ENCODE measurements at regions not wholly inside any gene's neighbourhood (a gene's known extent, or its start where the extent isn't known, plus 50 kb on each side); places are given as distances from the start of the nearest gene placed in this dataset.
"Not testable (repeated sequence)": the region's sequence is repeated elsewhere in the genome, so short reads cannot be mapped to it uniquely, and the experiment has no call there.

GRCh38 chr7:130850956-130851355 is 116.9 kb upstream of the KLF14 start:
- H3K36me3 ChIP-seq (ENCODE audit: control insufficient read depth, insufficient read depth, low read length) = no peaks in the 10 kb centered on the region
- DNase-seq (ENCODE audit: low read depth) = no peak
- no peak for TF ChIP-seq CTCF (IDR thresholded peaks at IDR 0.05; ENCODE audit: insufficient read depth, low read length, poor library complexity, severe bottlenecking)
- no peak overlapping the region for H3K4me3 ChIP-seq (ENCODE audit: low read depth, low read length)
- H3K27me3 ChIP-seq (ENCODE audit: control insufficient read depth, insufficient read depth, low read length) = no peaks in the 10 kb centered on the region

DNA sequence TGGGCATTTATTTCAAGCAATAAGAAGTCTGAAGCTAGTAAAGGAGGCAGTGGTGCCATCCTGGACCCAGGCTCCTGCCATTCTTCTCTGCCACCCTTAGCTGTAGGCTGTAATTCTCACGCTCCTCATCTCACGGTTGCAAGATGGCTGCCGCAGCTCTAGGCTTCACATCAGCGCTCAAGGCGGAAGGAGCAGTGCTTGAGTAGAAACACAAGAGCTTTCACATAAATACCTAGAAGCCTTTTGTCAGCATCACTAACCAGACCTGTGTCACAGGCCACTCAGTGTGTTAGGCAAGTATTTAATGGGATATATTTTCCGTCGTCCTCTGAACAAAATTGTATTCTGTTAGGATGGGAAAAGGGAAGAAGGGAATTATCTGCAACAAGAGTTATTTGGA is 118.9 kb upstream of the KLF14 start:
- no peak for TF ChIP-seq CTCF (IDR thresholded peaks at IDR 0.05; ENCODE audit: insufficient read depth, low read length, poor library complexity, severe bottlenecking)
- H3K4me3 ChIP-seq (ENCODE audit: low read depth, low read length) = no peak overlapping the region
- no peaks in the 10 kb centered on the region for H3K27me3 ChIP-seq (ENCODE audit: control insufficient read depth, insufficient read depth, low read length)
- no peak for DNase-seq (ENCODE audit: low read depth)
- H3K36me3 ChIP-seq (ENCODE audit: control insufficient read depth, insufficient read depth, low read length) = no peaks in the 10 kb centered on the region

- no peak for DNase-seq (ENCODE audit: low read depth)
- no peak for TF ChIP-seq CTCF (IDR thresholded peaks at IDR 0.05; ENCODE audit: insufficient read depth, low read length, poor library complexity, severe bottlenecking)
- H3K27me3 ChIP-seq (ENCODE audit: control insufficient read depth, insufficient read depth, low read length) = no peaks in the 10 kb centered on the region
- no peaks in the 10 kb centered on the region for H3K36me3 ChIP-seq (ENCODE audit: control insufficient read depth, insufficient read depth, low read length)
- no peak overlapping the region for H3K4me3 ChIP-seq (ENCODE audit: low read depth, low read length)
Observed at GRCh38 chr7:130853503-130854279, 119.7 kb upstream of the KLF14 start.

DNA sequence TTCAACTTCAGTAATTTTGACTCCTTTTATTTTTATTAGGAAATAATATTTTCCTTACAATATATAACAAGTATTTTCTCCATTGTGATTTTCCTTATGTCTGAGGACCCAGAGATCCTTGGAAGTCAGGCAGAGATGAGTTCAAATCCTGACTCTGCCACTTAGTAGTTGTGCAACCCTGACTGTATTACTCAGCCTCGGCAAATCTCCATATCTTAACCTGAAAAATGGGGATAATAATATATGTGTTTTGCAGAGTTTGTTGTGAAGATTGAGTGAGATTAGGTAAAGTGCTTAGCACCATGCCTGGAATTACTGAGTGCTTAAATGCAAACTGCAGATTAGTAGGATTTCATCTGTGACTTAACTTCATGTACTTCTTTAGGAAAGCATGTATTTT is 120.5 kb upstream of the KLF14 start:
- Histone ChIP-seq H3K27me3 (ENCODE audit: control insufficient read depth, insufficient read depth, low read length) (no peaks in the 10 kb centered on the region), H3K4me3 (ENCODE audit: low read depth, low read length) (no peak overlapping the region), H3K36me3 (ENCODE audit: control insufficient read depth, insufficient read depth, low read length) (no peaks in the 10 kb centered on the region)
- TF ChIP-seq CTCF (IDR thresholded peaks at IDR 0.05; ENCODE audit: insufficient read depth, low read length, poor library complexity, severe bottlenecking) = no peak
- no peak for DNase-seq (ENCODE audit: low read depth)

- Histone ChIP-seq H3K27me3 (ENCODE audit: control insufficient read depth, insufficient read depth, low read length) (no peaks in the 10 kb centered on the region), H3K36me3 (ENCODE audit: control insufficient read depth, insufficient read depth, low read length) (no peaks in the 10 kb centered on the region), H3K4me3 (ENCODE audit: low read depth, low read length) (no peak overlapping the region)
- DNase-seq (ENCODE audit: low read depth) = no peak
- no peak for TF ChIP-seq CTCF (IDR thresholded peaks at IDR 0.05; ENCODE audit: insufficient read depth, low read length, poor library complexity, severe bottlenecking)
Observed at GRCh38 chr7:130856866-130857265, 122.9 kb upstream of the KLF14 start.

GRCh38 chr7:130860832-130861231 is 126.8 kb upstream of the KLF14 start:
- DNase-seq (ENCODE audit: low read depth); H3K27me3 ChIP-seq (ENCODE audit: control insufficient read depth, insufficient read depth, low read length); H3K36me3 ChIP-seq (ENCODE audit: control insufficient read depth, insufficient read depth, low read length): not testable (repeated sequence)

More at GRCh38 chr7:130860832-130861231, 126.8 kb upstream of the KLF14 start:
- H3K4me3 ChIP-seq (ENCODE audit: low read depth, low read length) = not testable (repeated sequence)

Measured in kidney epithelial cell (primary cell).